MM.1S (cell line): ENCODE measurements at regions not wholly inside any gene's neighbourhood (a gene's known extent, or its start where the extent isn't known, plus 50 kb on each side); places are given as distances from the start of the nearest gene placed in this dataset.

Source experiments
- DNase-seq: peaks from one replicate; pipeline ENCODE4 v3.0.0-alpha.2; 2015
- H2AFZ ChIP-seq: fragments of 300-600 bp; sonication (generic); 2 replicates; pipeline ENCODE4 v1.6.0; 2016; ENCODE audit warnings: antibody characterized with exemption, low read length
- H3F3A ChIP-seq: fragments of 300-600 bp; sonication (generic); 2 replicates; pipeline ENCODE4 v1.6.1; 2016; ENCODE audit warnings: mild to moderate bottlenecking, antibody characterized with exemption, low read length, moderate library complexity, mixed read lengths; ENCODE audit not compliant: insufficient read depth
- H3K27ac ChIP-seq: fragments of 300-600 bp; sonication (generic); 2 replicates; pipeline ENCODE4 v1.5.1; 2016; ENCODE audit warnings: mild to moderate bottlenecking, low read length
- H3K27me3 ChIP-seq: fragments of 300-600 bp; sonication (generic); replicated peaks from 2 replicates; pipeline ENCODE4 v1.6.0; 2016; ENCODE audit warnings: low read length; ENCODE audit not compliant: insufficient read depth
- H3K36me3 ChIP-seq: fragments of 300-600 bp; sonication (generic); replicated peaks from 2 replicates; pipeline ENCODE4 v1.6.1; 2016; ENCODE audit warnings: mild to moderate bottlenecking, low read length, mixed read lengths; ENCODE audit not compliant: insufficient read depth
- H3K4me1 ChIP-seq: fragments of 300-600 bp; sonication (generic); 2 replicates; pipeline ENCODE4 v1.6.1; 2016; ENCODE audit warnings: low read length, mixed read lengths
- H3K4me2 ChIP-seq: fragments of 300-600 bp; sonication (generic); 2 replicates; pipeline ENCODE4 v1.6.0; 2016; ENCODE audit warnings: low read depth, low read length
- H3K4me3 ChIP-seq: fragments of 300-600 bp; sonication (generic); 2 replicates; pipeline ENCODE4 v1.5.1; 2016; ENCODE audit warnings: low read length, mixed read lengths
- H3K79me2 ChIP-seq: fragments of 300-600 bp; sonication (generic); 2 replicates; pipeline ENCODE4 v1.6.1; 2016; ENCODE audit warnings: mixed run types, low read length, mixed read lengths
- H3K9ac ChIP-seq: fragments of 300-600 bp; sonication (generic); 2 replicates; pipeline ENCODE4 v1.6.1; 2016; ENCODE audit warnings: low read length, mixed read lengths
- H3K9me2 ChIP-seq: fragments of 300-600 bp; sonication (generic); replicated peaks from 2 replicates; pipeline ENCODE4 v1.6.1; 2016; ENCODE audit warnings: mild to moderate bottlenecking, low read length, mixed read lengths; ENCODE audit not compliant: insufficient read depth
- H3K9me3 ChIP-seq: fragments of 300-600 bp; sonication (generic); replicated peaks from 2 replicates; pipeline ENCODE4 v1.6.1; 2016; ENCODE audit warnings: mild to moderate bottlenecking, low read length, mixed read lengths; ENCODE audit not compliant: insufficient read depth
- H4K20me1 ChIP-seq: fragments of 300-600 bp; sonication (generic); 2 replicates; pipeline ENCODE4 v1.6.1; 2016; ENCODE audit warnings: mild to moderate bottlenecking, low read length, moderate library complexity, mixed read lengths; ENCODE audit not compliant: insufficient read depth
- CTCF ChIP-seq: fragments of 300-600 bp; sonication (generic); IDR thresholded peaks from 2 replicates; pipeline ENCODE4 v1.5.1; 2016; ENCODE audit warnings: antibody characterized with exemption, low read length, mixed read lengths
- EZH2 ChIP-seq: fragments of 300-600 bp; sonication (generic); optimal IDR thresholded peaks from 2 replicates; pipeline ENCODE3; 2017; ENCODE audit warnings: low read depth, mild to moderate bottlenecking, antibody characterized with exemption, low read length, mixed read lengths
- EZH2phosphoT487 ChIP-seq: fragments of 300-600 bp; sonication (generic); IDR thresholded peaks from 2 replicates; pipeline ENCODE4 v1.6.1; 2018; ENCODE audit warnings: antibody characterized with exemption, low read length

GRCh38 chr6:79788756-79789155, 157.6 kb downstream of the SH3BGRL2 start:
- DNase-seq = no peak
- no peaks in the 10 kb centered on the region for H3K79me2 ChIP-seq
- H3K4me1 ChIP-seq = no peaks in the 10 kb centered on the region
- H3K36me3 ChIP-seq = no peaks in the 10 kb centered on the region
- no peak overlapping the region for H3K9ac ChIP-seq
- no peaks in the 10 kb centered on the region for H3K27me3 ChIP-seq
- no peaks in the 10 kb centered on the region for H3K9me3 ChIP-seq
- no peaks in the 10 kb centered on the region for H3F3A ChIP-seq
- H4K20me1 ChIP-seq = no peaks in the 10 kb centered on the region
- no peak overlapping the region for H3K4me3 ChIP-seq
- H3K9me2 ChIP-seq = no peaks in the 10 kb centered on the region
- TF ChIP-seq EZH2phosphoT487 (no peak), CTCF (no peak), EZH2 (no peak)
- H2AFZ ChIP-seq = no peak overlapping the region
- no peak overlapping the region for H3K4me2 ChIP-seq
- H3K27ac ChIP-seq = no peak overlapping the region

GRCh38 chr6:79787626-79788025, 156.5 kb downstream of the SH3BGRL2 start:
- Histone ChIP-seq H3K27ac (no peak overlapping the region), H3K4me1 (no peaks in the 10 kb centered on the region), H3K27me3 (no peaks in the 10 kb centered on the region), H3K36me3 (no peaks in the 10 kb centered on the region), H3K79me2 (no peaks in the 10 kb centered on the region), H3K4me3 (no peak overlapping the region), H3F3A (no peaks in the 10 kb centered on the region), H2AFZ (no peak overlapping the region), H3K9ac (no peak overlapping the region), H4K20me1 (no peaks in the 10 kb centered on the region), H3K9me3 (no peaks in the 10 kb centered on the region), H3K9me2 (no peaks in the 10 kb centered on the region), H3K4me2 (no peak overlapping the region)
- no peak for DNase-seq
- TF ChIP-seq EZH2 (no peak), CTCF (no peak), EZH2phosphoT487 (no peak)

- Histone ChIP-seq H3K4me2 (no peak overlapping the region), H3K9me3 (no peaks in the 10 kb centered on the region), H3K27me3 (no peaks in the 10 kb centered on the region), H4K20me1 (no peaks in the 10 kb centered on the region), H3K9me2 (no peaks in the 10 kb centered on the region), H3K36me3 (no peaks in the 10 kb centered on the region), H3K27ac (no peak overlapping the region), H2AFZ (no peak overlapping the region), H3K79me2 (no peaks in the 10 kb centered on the region), H3K9ac (no peak overlapping the region), H3K4me1 (no peaks in the 10 kb centered on the region), H3F3A (no peaks in the 10 kb centered on the region), H3K4me3 (no peak overlapping the region)
- no peak for DNase-seq
- TF ChIP-seq EZH2phosphoT487 (no peak), EZH2 (no peak), CTCF (no peak)
These were observed 153.2 kb downstream of the SH3BGRL2 start for GRCh38 chr6:79784395-79784753.
